Vagina (tissue), 2 donors: ENCODE measurements at regions not wholly inside any gene's neighbourhood (a gene's known extent, or its start where the extent isn't known, plus 50 kb on each side); places are given as distances from the start of the nearest gene placed in this dataset.

Experiments used
- DNase-seq, 2 donors: peaks; one replicate each; pipeline ENCODE4 v3.0.0-alpha.2; 2017; ENCODE audit errors: extremely low spot score in 2 of 2
- H3K27ac ChIP-seq: fragments of 200-600 bp; sonication (generic); one replicate; pipeline ENCODE4 v1.5.1; 2019
- H3K27me3 ChIP-seq: fragments of 200-600 bp; sonication (generic); one replicate; pipeline ENCODE4 v1.5.1; 2019
- H3K36me3 ChIP-seq, 2 donors: fragments of 200-600 bp; sonication (generic); one replicate each; pipeline ENCODE4 v1.5.1; 2017 to 2019
- H3K4me1 ChIP-seq: fragments of 200-600 bp; sonication (generic); one replicate; pipeline ENCODE4 v1.5.1; 2019
- H3K4me3 ChIP-seq, 2 donors: fragments of 200-600 bp; sonication (generic); 1 replicate in 1 of 2; 2 replicates in 1 of 2; pipeline ENCODE4 v1.5.1; 2016 to 2019
- H3K9me3 ChIP-seq: fragments of 200-600 bp; sonication (generic); one replicate; pipeline ENCODE4 v1.5.1; 2019
- POLR2A ChIP-seq, 2 donors: fragments of 450-650 bp; IDR thresholded peaks; one replicate each; pipeline ENCODE4 v1.6.1; 2017; ENCODE audit warnings: antibody characterized with exemption in 2 of 2, mild to moderate bottlenecking in 2 of 2, moderate library complexity in 2 of 2
- POLR2AphosphoS5 ChIP-seq, 2 donors: sonication (generic); formaldehyde crosslinking; IDR thresholded peaks; one replicate each; pipeline ENCODE4 v1.9.0; 2017; ENCODE audit warnings: antibody characterized with exemption in 2 of 2, mild to moderate bottlenecking in 2 of 2, low read depth in 1 of 2; ENCODE audit not compliant: insufficient read depth in 1 of 2
- intact Hi-C: fragments of 100-400 bp; cut with DNase I; formaldehyde crosslinking; loops from one replicate; pipeline ENCODE4 v1.15.1; 2023
- TF ChIP-seq, protein P1 (sequence below), 3 experiments: fragments of 450-650 bp in 2 of 3; fragments of 200-600 bp in 1 of 3; sonication (generic) in 1 of 3; IDR thresholded peaks; one replicate each; pipeline ENCODE4 v1.5.1; 2017 to 2019; ENCODE audit warnings: antibody characterized with exemption in 3 of 3, mild to moderate bottlenecking in 2 of 3, moderate library complexity in 2 of 3

DNA sequence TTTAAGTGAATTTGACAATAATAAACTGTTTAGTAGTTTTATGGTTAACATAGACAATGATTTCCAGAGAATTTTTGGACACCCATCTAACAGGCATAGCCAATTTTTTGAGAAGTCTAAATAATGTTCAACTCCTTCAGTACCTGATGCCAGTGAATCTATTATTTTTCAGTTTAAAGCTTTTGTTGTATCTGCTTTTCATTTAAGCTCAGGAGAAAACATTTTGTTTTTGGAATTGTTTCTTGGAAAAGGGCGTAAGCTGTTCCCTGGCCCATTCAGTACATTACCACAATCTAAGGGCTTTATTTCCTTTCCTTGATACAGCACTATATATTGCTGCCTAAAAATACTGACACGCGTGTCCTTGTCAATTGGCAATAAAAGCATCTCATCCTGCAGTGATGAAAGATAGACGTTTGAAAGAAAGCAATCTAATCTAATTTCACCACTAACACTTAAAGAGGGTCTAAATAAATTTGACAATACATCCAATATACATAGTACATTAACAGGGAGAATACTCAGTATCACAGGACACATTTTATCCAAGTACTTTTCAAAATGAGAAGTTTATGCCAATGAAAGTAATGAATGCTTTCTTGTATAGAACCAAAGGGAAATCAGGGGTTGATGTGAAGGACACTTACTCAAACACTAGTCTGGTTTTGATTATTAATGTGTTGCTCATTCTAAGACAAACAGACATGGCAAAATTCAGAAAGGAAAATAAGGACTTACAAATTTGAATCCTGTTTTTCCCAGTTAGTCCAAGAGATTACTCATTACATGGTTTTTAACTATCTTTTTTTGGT lies 104.2 kb upstream of the LGR5 start:
- no peaks in the 10 kb centered on the region for H3K9me3 ChIP-seq
- H3K27me3 ChIP-seq = no peaks in the 10 kb centered on the region
- H3K4me1 ChIP-seq = no peaks in the 10 kb centered on the region
- no peaks in the 10 kb centered on the region for H3K36me3 ChIP-seq
- DNase-seq = no peak
- H3K4me3 ChIP-seq = no peak overlapping the region
- no peak overlapping the region for H3K27ac ChIP-seq
- intact Hi-C loops = no loop called here
- TF ChIP-seq, protein P1, sequence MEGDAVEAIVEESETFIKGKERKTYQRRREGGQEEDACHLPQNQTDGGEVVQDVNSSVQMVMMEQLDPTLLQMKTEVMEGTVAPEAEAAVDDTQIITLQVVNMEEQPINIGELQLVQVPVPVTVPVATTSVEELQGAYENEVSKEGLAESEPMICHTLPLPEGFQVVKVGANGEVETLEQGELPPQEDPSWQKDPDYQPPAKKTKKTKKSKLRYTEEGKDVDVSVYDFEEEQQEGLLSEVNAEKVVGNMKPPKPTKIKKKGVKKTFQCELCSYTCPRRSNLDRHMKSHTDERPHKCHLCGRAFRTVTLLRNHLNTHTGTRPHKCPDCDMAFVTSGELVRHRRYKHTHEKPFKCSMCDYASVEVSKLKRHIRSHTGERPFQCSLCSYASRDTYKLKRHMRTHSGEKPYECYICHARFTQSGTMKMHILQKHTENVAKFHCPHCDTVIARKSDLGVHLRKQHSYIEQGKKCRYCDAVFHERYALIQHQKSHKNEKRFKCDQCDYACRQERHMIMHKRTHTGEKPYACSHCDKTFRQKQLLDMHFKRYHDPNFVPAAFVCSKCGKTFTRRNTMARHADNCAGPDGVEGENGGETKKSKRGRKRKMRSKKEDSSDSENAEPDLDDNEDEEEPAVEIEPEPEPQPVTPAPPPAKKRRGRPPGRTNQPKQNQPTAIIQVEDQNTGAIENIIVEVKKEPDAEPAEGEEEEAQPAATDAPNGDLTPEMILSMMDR (IDR thresholded peaks at IDR 0.05) = no peak

DNA sequence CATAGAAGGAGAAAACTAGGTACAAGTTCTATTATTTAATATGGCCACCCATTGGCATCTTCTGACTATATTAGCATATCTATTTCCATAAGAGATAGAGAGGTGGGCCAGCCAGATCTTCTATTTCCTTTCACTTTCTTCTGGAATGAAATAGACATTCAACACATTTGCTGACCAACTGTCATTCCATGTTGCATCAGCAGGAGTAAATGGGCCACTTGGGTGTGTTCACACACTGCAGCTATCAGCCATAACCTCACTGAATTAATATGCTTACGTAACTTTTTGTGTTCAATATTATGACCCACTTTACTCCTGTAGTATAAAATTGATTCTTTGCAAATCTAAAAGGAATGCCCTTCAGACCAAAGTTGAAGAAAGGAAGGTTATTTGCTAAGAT lies 106.2 kb upstream of the LGR5 start:
- Histone ChIP-seq H3K36me3 (no peaks in the 10 kb centered on the region), H3K4me1 (no peaks in the 10 kb centered on the region), H3K9me3 (no peaks in the 10 kb centered on the region), H3K27ac (no peak overlapping the region), H3K27me3 (no peaks in the 10 kb centered on the region), H3K4me3 (no peak overlapping the region)
- TF ChIP-seq POLR2AphosphoS5 (IDR thresholded peaks at IDR 0.05; ENCODE audit: insufficient read depth in 1 of 2, low read depth in 1 of 2) (no peak), POLR2A (IDR thresholded peaks at IDR 0.05) (no peak)
- DNase-seq = no peak
- intact Hi-C loops = no loop called here

DNA sequence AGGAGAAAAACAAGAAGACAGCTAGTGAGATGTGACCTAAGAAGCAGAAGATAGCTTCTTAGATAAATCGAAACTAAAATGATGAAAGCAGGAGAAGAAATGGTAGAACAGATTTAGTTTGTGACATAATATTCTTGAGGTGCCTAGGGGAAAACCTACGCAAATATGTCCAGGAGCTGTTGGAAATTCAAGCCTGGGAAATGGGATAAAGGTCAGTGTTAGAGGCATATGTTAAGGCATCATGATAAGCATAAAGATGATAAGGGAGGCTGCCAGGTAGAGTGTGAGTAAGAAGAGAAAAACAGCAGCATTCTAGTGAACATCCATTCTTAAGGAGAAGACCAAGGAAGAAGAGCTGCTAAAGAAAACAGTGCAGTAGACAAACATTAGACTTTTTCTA lies 109.6 kb upstream of the LGR5 start:
- TF ChIP-seq, protein P1 (IDR thresholded peaks at IDR 0.05) = no peak
- TF ChIP-seq POLR2AphosphoS5 (IDR thresholded peaks at IDR 0.05; ENCODE audit: insufficient read depth in 1 of 2, low read depth in 1 of 2) (no peak), POLR2A (IDR thresholded peaks at IDR 0.05) (no peak)
- Histone ChIP-seq H3K36me3 (no peaks in the 10 kb centered on the region), H3K4me3 (no peak overlapping the region), H3K4me1 (no peaks in the 10 kb centered on the region), H3K9me3 (no peaks in the 10 kb centered on the region), H3K27me3 (no peaks in the 10 kb centered on the region), H3K27ac (no peak overlapping the region)
- DNase-seq = no peak
- intact Hi-C loops = no loop called here

DNA sequence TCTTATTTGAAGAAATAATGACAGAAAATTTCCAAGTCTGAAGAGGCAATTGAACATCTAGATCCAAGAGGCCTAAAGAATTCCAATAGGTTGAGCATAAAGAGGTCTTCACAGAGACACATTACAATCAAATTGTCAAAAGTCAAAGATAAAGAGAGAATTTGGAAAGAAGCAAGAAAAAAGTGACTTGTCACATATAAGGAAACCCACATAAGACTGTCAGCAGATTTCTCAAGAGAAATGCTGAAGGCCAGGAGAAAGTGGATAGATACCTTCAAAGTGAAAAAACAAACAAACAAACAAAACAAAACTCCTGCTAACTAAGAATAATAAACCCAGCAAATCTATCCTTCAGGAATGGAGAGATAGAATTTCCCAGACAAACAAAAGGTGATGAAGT lies 118.1 kb upstream of the LGR5 start:
- no peak overlapping the region for H3K27ac ChIP-seq
- H3K27me3 ChIP-seq = no peaks in the 10 kb centered on the region
- H3K4me1 ChIP-seq = no peaks in the 10 kb centered on the region
- H3K36me3 ChIP-seq = no peaks in the 10 kb centered on the region
- peaks cover 7% of the 10 kb centered on the region for H3K9me3 ChIP-seq
- H3K4me3 ChIP-seq = no peak overlapping the region
- no peak for TF ChIP-seq POLR2A (IDR thresholded peaks at IDR 0.05)
- TF ChIP-seq POLR2AphosphoS5 (IDR thresholded peaks at IDR 0.05; ENCODE audit: insufficient read depth in 1 of 2, low read depth in 1 of 2) = no peak
- TF ChIP-seq, protein P1 (IDR thresholded peaks at IDR 0.05) = no peak
- intact Hi-C loops = no loop called here
- no peak for DNase-seq

DNA sequence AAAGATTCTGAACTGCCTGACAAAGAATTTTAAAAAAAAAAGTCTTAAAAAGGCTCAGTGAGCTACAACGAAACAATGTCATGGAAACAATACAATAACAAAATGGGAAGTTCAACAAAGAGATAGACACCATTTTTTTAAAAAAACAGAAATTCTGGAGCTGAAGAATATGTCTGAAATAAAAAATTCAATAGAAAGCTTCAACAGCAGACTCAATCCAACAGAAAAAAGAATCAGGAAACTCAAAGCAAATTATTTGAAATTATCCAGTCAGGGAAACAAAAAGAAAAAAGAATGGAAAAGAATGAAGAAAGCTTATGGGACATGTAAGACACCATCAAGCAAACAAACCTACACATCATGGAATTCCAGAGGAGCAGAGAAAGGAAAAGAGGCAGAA lies 118.5 kb upstream of the LGR5 start:
- intact Hi-C loops = no loop called here
- DNase-seq = no peak
- TF ChIP-seq, protein P1 (IDR thresholded peaks at IDR 0.05) = no peak
- TF ChIP-seq POLR2AphosphoS5 (IDR thresholded peaks at IDR 0.05; ENCODE audit: insufficient read depth in 1 of 2, low read depth in 1 of 2) (no peak), POLR2A (IDR thresholded peaks at IDR 0.05) (no peak)
- Histone ChIP-seq H3K4me1 (no peaks in the 10 kb centered on the region), H3K4me3 (no peak overlapping the region), H3K9me3 (peaks cover 7% of the 10 kb centered on the region), H3K36me3 (no peaks in the 10 kb centered on the region), H3K27ac (no peak overlapping the region), H3K27me3 (no peaks in the 10 kb centered on the region)
